Peyer's patch (tissue), 4 donors: ENCODE measurements at regions not wholly inside any gene's neighbourhood (a gene's known extent, or its start where the extent isn't known, plus 50 kb on each side); places are given as distances from the start of the nearest gene placed in this dataset.

Experiments used
- CTCF ChIP-seq, 6 experiments: fragments of 450-650 bp in 4 of 6; fragments of 200-600 bp in 2 of 6; sonication (generic) in 1 of 6; IDR thresholded peaks; one replicate each; pipeline ENCODE4 v1.5.1; 2017 to 2019; ENCODE audit warnings: antibody characterized with exemption in 6 of 6, mild to moderate bottlenecking in 3 of 6, moderate library complexity in 1 of 6
- POLR2A ChIP-seq, 2 donors: fragments of 450-650 bp; IDR thresholded peaks; one replicate each; pipeline ENCODE4 v1.5.1; 2017; ENCODE audit warnings: antibody characterized with exemption in 2 of 2, mild to moderate bottlenecking in 2 of 2, moderate library complexity in 2 of 2

GRCh38 chr2:4528246-4528645 lies 824.9 kb downstream of the DCDC2C start:
- no peak for TF ChIP-seq CTCF (IDR thresholded peaks at IDR 0.05)
- no peak for TF ChIP-seq POLR2A (IDR thresholded peaks at IDR 0.05)
